ENCODE measurements at regions not wholly inside any gene's neighbourhood (a gene's known extent, or its start where the extent isn't known, plus 50 kb on each side); places are given as distances from the start of the nearest gene placed in this dataset.
"Not testable (repeated sequence)": the region's sequence is repeated elsewhere in the genome, so short reads cannot be mapped to it uniquely, and the experiment has no call there.

- no peak for DNase-seq
Measured at GRCh38 chr14:46596236-46596635, 55.3 kb downstream of the RPL10L start.

- DNase-seq = no peak
Measured at GRCh38 chr14:46582826-46583225, 68.8 kb downstream of the RPL10L start.

GRCh38 chr14:46581036-46581671, 70.4 kb downstream of the RPL10L start:
- peak; percentile 55 to 72 for DNase-seq

- DNase-seq = no peak
Measured at GRCh38 chr14:46574978-46575375, 76.6 kb downstream of the RPL10L start.

- no peak for DNase-seq
Measured at GRCh38 chr14:46574221-46574977, 77.2 kb downstream of the RPL10L start.

DNA sequence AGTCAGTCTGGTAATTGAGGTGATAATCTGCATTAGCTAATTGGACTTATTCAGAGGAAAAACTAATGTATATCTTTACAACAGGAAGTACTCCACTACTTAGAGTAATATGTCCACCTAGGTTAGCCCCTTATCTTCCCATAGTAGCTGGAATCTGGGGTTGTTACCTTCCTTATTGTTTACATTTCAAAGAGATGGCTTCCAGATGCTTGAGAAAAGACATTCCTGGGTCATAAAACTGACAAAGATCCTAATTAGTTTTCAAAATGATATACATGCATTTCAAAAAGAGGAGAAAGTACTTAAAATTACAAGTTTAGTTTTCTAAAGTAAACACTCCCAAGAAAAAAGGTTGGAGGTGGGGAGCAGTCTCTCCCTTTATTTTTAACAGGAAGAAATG, 78.1 kb downstream of the RPL10L start:
- DNase-seq = no peak

DNA sequence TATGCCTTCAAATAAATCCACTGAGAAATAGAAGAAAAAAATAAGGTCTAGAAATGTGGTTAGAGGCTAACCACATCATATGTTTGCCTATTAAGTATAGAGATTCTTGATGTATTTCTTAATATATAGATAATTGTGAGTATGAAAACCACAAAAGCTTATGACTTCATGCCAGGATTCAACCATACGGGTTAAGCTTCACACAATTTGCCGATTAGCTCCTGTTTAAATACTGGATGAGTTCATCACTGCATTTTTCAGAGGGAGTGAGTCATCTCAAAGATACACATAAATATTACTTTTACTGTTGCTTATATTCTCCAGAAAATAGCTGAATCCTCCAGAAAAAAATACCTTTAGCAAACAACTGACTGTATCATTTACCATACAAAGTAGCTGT, 79.6 kb downstream of the RPL10L start:
- DNase-seq = no peak

- DNase-seq = not testable (repeated sequence)
Measured at GRCh38 chr14:46568161-46568560, 83.4 kb downstream of the RPL10L start.

DNA sequence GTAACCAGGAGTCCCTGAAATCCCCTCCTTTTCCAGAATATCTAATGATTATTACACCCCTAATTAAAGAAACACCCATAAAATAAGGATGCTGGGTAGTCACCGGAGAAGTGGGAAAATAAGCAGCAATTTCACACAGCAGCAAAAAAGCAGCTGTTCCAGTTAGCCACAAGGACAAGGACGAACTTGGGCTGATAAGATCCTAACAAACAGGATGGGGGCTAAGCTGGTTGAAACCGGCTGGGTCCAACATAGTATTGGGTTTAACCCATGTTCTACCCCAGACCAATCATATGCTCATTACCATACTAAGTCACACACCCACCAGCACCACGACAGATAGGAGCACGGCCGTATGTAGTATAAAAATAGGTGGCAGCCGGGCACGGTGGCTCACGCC, 100.7 kb downstream of the RPL10L start:
- no peak for DNase-seq

- no peak for DNase-seq
Measured at GRCh38 chr14:46540986-46541385, 110.6 kb downstream of the RPL10L start.

- no peak for DNase-seq
Measured at GRCh38 chr14:46519121-46519520, 132.5 kb downstream of the RPL10L start.

- DNase-seq = not testable (repeated sequence)
Measured at GRCh38 chr14:46508752-46509151, 142.8 kb downstream of the RPL10L start.

DNA sequence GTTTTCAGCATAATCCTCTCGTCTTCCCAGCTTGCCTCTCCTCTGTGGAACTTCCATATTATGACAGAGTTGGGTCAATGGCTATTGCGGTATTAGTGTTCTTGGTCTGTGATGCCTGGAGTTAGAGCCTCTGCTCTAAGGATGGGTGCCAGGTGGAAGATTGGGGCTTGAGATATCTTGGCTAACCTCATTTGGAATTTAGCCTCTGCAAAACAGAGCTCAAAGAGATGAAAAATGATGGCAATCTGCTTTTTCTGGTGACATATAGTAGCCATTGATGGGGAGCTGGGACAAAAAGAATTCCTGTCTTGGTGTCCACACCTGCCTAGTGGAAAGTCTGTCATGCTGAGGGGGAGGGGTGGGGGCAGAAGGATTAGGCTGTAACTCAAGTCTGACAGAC, 152.1 kb downstream of the RPL10L start:
- no peak for DNase-seq

DNA sequence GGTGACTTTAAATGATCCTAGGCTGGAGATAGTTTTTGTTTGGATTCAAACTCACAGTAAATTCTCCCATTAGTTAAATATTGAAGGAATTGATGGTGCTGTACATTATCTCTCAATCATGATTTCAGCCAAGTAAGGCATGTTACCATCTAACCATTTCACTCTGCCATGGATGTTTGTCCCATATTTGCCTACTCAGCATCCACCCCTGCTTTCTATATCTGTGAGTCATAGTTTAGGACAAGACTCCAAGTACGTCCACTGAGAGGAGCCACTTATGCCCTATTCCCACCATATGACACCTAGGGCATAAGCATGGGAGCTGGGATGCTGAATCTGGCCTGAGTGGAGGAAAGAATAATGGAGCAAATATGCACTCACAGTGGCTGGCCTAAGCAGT, 155.2 kb downstream of the RPL10L start:
- DNase-seq = no peak

DNA sequence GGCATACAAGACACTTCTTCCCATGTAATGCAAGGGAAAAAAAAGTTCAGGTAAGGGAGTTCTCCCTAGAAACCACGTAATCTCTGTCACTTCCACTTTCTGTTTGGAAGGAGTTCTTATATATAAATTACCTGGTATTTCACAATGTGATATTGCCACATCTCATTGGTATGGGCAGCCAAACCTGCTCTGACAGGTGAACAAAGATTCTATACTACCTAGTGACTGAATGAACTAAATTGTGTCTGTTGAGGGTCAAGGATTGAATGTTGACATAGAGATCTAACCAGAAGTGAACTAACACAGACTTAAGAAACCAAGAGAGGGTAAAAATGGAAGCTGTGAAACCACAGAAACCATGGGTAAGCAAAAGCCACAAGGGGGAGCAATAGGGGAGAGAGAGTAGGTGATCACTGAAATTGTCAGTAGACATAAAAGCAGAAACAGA, 161.3 kb downstream of the RPL10L start:
- DNase-seq = peak; percentile 30 to 41

GRCh38 chr14:46488374-46488773, 163.2 kb downstream of the RPL10L start:
- no peak for DNase-seq

GRCh38 chr14:46487582-46488350, 163.8 kb downstream of the RPL10L start:
- DNase-seq = no peak

GRCh38 chr14:46482200-46482599, 169.4 kb downstream of the RPL10L start:
- no peak for DNase-seq

- no peak for DNase-seq
Measured at GRCh38 chr14:46480817-46481216, 170.8 kb downstream of the RPL10L start.

DNA sequence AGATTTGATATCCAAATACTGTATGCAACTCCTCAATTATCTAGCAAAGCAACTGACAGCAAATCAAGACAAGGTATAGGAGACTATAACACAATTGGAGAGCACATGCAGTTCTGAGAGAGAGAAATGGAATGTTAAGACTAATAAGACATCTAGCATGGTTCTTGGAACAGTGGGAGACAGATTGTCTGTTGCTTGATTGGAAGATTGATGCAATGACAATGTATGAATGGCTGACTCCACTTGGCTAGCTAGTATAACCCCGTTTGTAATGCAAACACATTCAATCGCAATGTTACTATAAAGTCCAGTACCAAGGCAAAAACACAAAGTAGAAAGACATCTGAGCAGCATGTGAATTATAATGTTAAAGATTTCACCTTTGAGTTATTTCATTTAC, 179.3 kb downstream of the RPL10L start:
- DNase-seq = no peak

DNA sequence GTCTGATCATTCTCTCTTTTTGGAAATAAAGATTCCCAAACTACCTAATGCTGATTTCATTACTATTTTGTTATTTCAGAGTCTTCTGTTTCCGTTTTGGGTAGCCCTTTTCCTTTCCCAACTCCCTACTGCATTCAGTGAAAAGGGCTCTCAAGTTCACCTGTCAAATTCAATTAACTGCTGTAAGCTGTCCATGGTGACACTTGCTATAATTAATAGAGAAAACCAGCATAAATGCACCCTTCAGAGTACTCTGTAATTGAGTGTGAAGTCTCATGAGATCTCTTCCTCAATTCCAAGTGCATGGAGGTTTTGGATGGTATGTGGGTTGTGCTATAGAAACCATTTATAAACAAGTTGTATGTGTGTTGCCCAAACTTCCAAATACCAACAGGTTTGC, 187.2 kb downstream of the RPL10L start:
- no peak for DNase-seq

DNA sequence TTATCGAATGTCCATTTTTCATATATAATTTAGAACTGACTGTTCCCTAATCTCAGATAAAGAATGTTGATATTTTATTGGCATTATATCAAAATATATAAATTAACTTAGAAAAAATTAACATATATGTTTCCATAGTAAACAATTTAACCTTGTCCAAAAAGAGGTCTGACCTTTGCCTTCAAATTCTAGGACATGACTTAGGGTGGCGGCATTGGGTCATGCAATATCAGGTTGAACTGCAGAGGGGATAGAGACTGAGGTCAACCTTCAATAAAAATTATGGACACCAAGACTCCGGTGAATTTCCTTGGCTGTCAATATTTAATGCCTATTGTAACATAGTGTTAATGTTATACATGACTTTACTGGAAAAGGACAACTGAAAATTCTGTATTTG, 199.8 kb downstream of the RPL10L start:
- DNase-seq = no peak

- no peak for DNase-seq
Measured at GRCh38 chr14:46444666-46445065, 206.9 kb downstream of the RPL10L start.

DNA sequence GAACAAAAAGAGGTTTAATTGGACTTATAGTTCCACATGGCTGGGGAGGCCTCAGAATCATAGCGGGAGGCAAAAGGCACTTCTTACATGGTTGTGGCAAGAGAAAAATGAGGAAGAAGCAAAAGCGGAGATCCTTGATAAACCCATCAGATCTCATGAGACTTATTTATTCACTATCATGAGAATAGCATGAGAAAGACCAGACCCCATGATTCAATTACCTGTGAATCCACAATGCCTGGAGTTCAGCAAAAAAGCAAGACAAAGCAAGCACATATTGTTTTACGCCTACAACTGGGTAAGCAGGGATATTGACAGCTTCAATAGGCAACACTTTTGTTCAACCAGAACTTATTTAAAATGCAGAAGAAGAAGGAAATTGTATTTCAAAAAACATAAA, 218.2 kb downstream of the RPL10L start:
- DNase-seq = no peak

Data from NCI-H524 (cell line).